SK-N-SH (cell line): ENCODE measurements at regions not wholly inside any gene's neighbourhood (a gene's known extent, or its start where the extent isn't known, plus 50 kb on each side); places are given as distances from the start of the nearest gene placed in this dataset.
A peak's percentile ranks its signal among the peaks of the same experiment; 100 is the strongest.

ENCODE experiments used
- CTCF ChIA-PET: fragments of 300-600, 350-600 bp; formaldehyde crosslinking; extraction: SDS; loops from one replicate; lab custom pipeline; 2021; lab: Yijun Ruan, JAX
- POLR2A ChIA-PET: fragments of 350-600 bp; sonication (Branson Sonifier 250); formaldehyde crosslinking; extraction: SDS; loops from one replicate; lab custom pipeline; 2020; ENCODE audit warnings: antibody characterized with exemption, inconsistent platforms; lab: Yijun Ruan, JAX
- DNase-seq: peaks from one replicate; pipeline ENCODE4 v3.0.0; 2012
- H2AFZ ChIP-seq: fragments of 200-600 bp; sonication (generic); 2 replicates; pipeline ENCODE4 v1.8.1; 2016; ENCODE audit warnings: antibody characterized with exemption, mild to moderate bottlenecking, low read depth
- H3F3A ChIP-seq: fragments of 200-600 bp; sonication (generic); replicated peaks from 2 replicates; pipeline ENCODE3; 2016; ENCODE audit warnings: antibody characterized with exemption, mild to moderate bottlenecking; ENCODE audit not compliant: insufficient read depth
- H3K27ac ChIP-seq, 2 experiments: fragments of 200-500 bp in 1 of 2; fragments of 200-600 bp in 1 of 2; sonication (Bioruptor generic) in 1 of 2; sonication (generic), shearing (Covaris generic) in 1 of 2; 2 replicates each; pipeline versions ENCODE4 v1.5.1 to v1.6.1; 2014 to 2016; ENCODE audit warnings: low read depth in 2 of 2, inconsistent platforms in 1 of 2, low read length in 1 of 2, mild to moderate bottlenecking in 1 of 2, mixed read lengths in 1 of 2
- H3K27me3 ChIP-seq: fragments of 200-600 bp; sonication (generic), shearing (Covaris generic); 2 replicates; pipeline ENCODE4 v1.6.1; 2016; ENCODE audit warnings: mixed run types; ENCODE audit not compliant: insufficient read depth
- H3K36me3 ChIP-seq, 2 experiments: fragments of 200-500 bp in 1 of 2; fragments of 200-600 bp in 1 of 2; sonication (Bioruptor generic) in 1 of 2; sonication (generic) in 1 of 2; replicated peaks in 1 of 2; 2 replicates each; pipeline versions ENCODE3 to v1.5.1; 2014 to 2016; ENCODE audit warnings: low read length in 1 of 2, mild to moderate bottlenecking in 1 of 2; ENCODE audit not compliant: insufficient read depth in 2 of 2, control insufficient read depth in 1 of 2
- H3K4me1 ChIP-seq, 2 experiments: fragments of 200-500 bp in 1 of 2; fragments of 200-600 bp in 1 of 2; sonication (Bioruptor generic) in 1 of 2; sonication (generic), shearing (Covaris generic) in 1 of 2; 2 replicates each; pipeline versions ENCODE4 v1.5.1 to v1.6.1; 2014 to 2016; ENCODE audit warnings: low read depth in 1 of 2, low read length in 1 of 2, mixed run types in 1 of 2; ENCODE audit not compliant: insufficient read depth in 2 of 2, control insufficient read depth in 1 of 2
- H3K4me2 ChIP-seq: fragments of 200-600 bp; sonication (generic), shearing (Covaris generic); 2 replicates; pipeline ENCODE4 v1.6.1; 2017; ENCODE audit warnings: mixed run types
- H3K4me3 ChIP-seq, 2 experiments: fragments of 200-500 bp in 1 of 2; fragments of 200-600 bp in 1 of 2; sonication (Bioruptor generic) in 1 of 2; sonication (generic), shearing (Covaris generic) in 1 of 2; 2 replicates each; pipeline versions ENCODE4 v1.5.1 to v1.8.1; 2014 to 2016; ENCODE audit warnings: low read depth in 2 of 2, inconsistent platforms in 1 of 2, low read length in 1 of 2, mild to moderate bottlenecking in 1 of 2, mixed read lengths in 1 of 2, moderate library complexity in 1 of 2
- H3K79me2 ChIP-seq: fragments of 200-600 bp; sonication (generic); 2 replicates; pipeline ENCODE4 v1.8.1; 2017; ENCODE audit warnings: mild to moderate bottlenecking; ENCODE audit not compliant: insufficient read depth
- H3K9ac ChIP-seq: fragments of 200-600 bp; sonication (generic); 2 replicates; pipeline ENCODE4 v1.6.1; 2017; ENCODE audit warnings: mixed run types
- H3K9me2 ChIP-seq: fragments of 200-600 bp; sonication (generic); 2 replicates; pipeline ENCODE4 v1.6.1; 2017; ENCODE audit warnings: mixed run types
- H3K9me3 ChIP-seq: fragments of 200-600 bp; sonication (generic); 2 replicates; pipeline ENCODE4 v1.6.1; 2017; ENCODE audit warnings: mixed run types, mild to moderate bottlenecking, moderate library complexity
- H4K20me1 ChIP-seq: fragments of 200-600 bp; sonication (generic); 2 replicates; pipeline ENCODE4 v1.6.1; 2017; ENCODE audit warnings: mild to moderate bottlenecking, mixed run types; ENCODE audit not compliant: insufficient read depth
- CHD2 ChIP-seq: fragments of 150-350 bp; IDR thresholded peaks from 2 replicates; pipeline ENCODE4 v1.6.1; 2018; ENCODE audit warnings: low read length; ENCODE audit not compliant: partially characterized antibody
- EP300 ChIP-seq, 2 experiments: IDR thresholded peaks; 2 replicates each; pipeline versions ENCODE4 v1.4.0 to v1.6.1; 2012; ENCODE audit warnings: borderline replicate concordance in 1 of 2, low read depth in 1 of 2, low read length in 1 of 2
- EZH2phosphoT487 ChIP-seq: fragments of 200-600 bp; sonication (generic); IDR thresholded peaks from 2 replicates; pipeline ENCODE4 v1.6.1; 2017; ENCODE audit warnings: low read depth, mixed run types, mild to moderate bottlenecking, antibody characterized with exemption, moderate library complexity, borderline replicate concordance
- FOSL2 ChIP-seq: IDR thresholded peaks from 2 replicates; pipeline ENCODE4 v1.4.0; 2012; ENCODE audit warnings: low read depth, mild to moderate bottlenecking, moderate library complexity, borderline replicate concordance
- FOXM1 ChIP-seq: IDR thresholded peaks from 2 replicates; pipeline ENCODE4 v1.4.0; 2012; ENCODE audit warnings: low read depth, mild to moderate bottlenecking
- GABPA ChIP-seq: IDR thresholded peaks from 2 replicates; pipeline ENCODE4 v1.4.0; 2012; ENCODE audit warnings: low read depth, mild to moderate bottlenecking
- JUND ChIP-seq: IDR thresholded peaks from 2 replicates; pipeline ENCODE4 v1.4.0; 2012
- MEF2A ChIP-seq: IDR thresholded peaks from 2 replicates; pipeline ENCODE4 v1.4.0; 2012; ENCODE audit warnings: low read depth, borderline replicate concordance
- MXI1 ChIP-seq: IDR thresholded peaks from 2 replicates; pipeline ENCODE4 v1.6.1; 2012; ENCODE audit warnings: mild to moderate bottlenecking, low read depth, low read length, improper control_type of control experiment
- POLR2AphosphoS5 ChIP-seq: IDR thresholded peaks from 2 replicates; pipeline ENCODE4 v1.6.1; 2012; ENCODE audit warnings: low read depth, low read length
- RAD21 ChIP-seq: IDR thresholded peaks from 2 replicates; pipeline ENCODE4 v1.6.1; 2012; ENCODE audit warnings: mild to moderate bottlenecking, low read length
- SIN3A ChIP-seq: IDR thresholded peaks from 2 replicates; pipeline ENCODE4 v1.6.1; 2012; ENCODE audit warnings: low read depth, mild to moderate bottlenecking, low read length, moderate library complexity, borderline replicate concordance
- SMC3 ChIP-seq: IDR thresholded peaks from 2 replicates; pipeline ENCODE4 v1.6.1; 2012; ENCODE audit warnings: low read depth, low read length, improper control_type of control experiment
- TAF1 ChIP-seq: IDR thresholded peaks from 2 replicates; pipeline ENCODE4 v1.6.1; 2012; ENCODE audit warnings: low read depth, mild to moderate bottlenecking, low read length, moderate library complexity, borderline replicate concordance
- TEAD4 ChIP-seq: IDR thresholded peaks from 2 replicates; pipeline ENCODE4 v1.4.0; 2012; ENCODE audit warnings: mild to moderate bottlenecking, borderline replicate concordance; ENCODE audit not compliant: insufficient read depth
- WGBS: methylation state at CpG from one replicate; pipeline ENCODE4 v1.1.6; 2017; ENCODE audit warnings: low lambda C conversion rate; 5-methylcytosine and 5-hydroxymethylcytosine counted together
- TF ChIP-seq, protein P1 (sequence below): IDR thresholded peaks from 2 replicates; pipeline ENCODE4; 2012
- TF ChIP-seq, protein P2 (sequence below): IDR thresholded peaks from 2 replicates; pipeline ENCODE4 v1.4.0; 2012; ENCODE audit warnings: low read depth, borderline replicate concordance
- TF ChIP-seq, protein P3 (sequence below): IDR thresholded peaks from 2 replicates; pipeline ENCODE4 v1.6.1; 2012; ENCODE audit warnings: mild to moderate bottlenecking, low read depth, low read length, moderate library complexity
- TF ChIP-seq, protein P4 (sequence below): fragments of 200-600 bp; sonication (generic); IDR thresholded peaks from 2 replicates; pipeline ENCODE4 v1.6.1; 2017; ENCODE audit warnings: antibody characterized with exemption, mild to moderate bottlenecking, moderate library complexity
- TF ChIP-seq, protein P5 (sequence below): IDR thresholded peaks from 2 replicates; pipeline ENCODE4 v1.4.0; 2012; ENCODE audit warnings: low read depth, borderline replicate concordance

DNA sequence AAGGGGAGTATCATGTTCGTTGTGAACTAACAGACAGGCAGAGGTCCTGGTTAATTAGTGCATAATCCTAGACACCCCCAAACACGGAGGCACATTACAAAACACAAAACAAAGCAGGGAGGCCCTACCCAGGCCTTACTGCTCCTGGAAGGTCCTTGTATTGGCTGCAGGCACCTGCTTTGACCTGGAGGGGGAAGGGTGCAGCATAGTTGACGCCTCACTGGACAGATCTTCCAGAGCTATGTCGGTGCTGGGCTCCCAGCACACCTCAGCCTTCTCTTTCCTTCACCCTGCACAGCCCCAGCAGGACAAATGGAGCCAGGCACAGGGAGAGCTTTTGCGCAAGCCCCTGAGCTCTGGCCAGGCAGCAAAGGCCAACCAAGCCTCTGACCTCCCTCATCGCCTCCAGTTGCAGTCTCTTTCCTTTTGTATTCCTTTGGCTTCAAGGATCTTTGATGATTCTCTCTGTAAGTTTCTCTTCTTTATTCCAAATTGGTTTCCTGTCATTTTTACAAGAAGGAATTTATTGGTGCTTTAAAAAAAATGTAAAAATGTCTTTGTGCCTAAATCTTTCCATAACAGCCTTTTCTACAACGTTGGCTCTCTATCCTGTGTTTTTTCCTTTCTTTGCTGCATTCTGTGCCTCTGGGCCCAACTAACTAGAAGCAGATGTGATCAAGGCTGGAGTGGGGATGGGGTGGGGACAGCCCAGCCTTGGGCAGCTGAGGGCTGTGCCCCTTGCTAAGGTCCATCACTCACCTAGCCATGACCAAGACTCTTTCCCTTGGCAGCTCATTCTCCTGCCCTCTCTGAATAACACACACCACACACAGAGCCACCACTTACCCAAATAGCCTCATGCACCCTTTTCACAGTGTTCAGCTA, 317.1 kb upstream of the NPVF start:
- Histone ChIP-seq H3K9me3 (no peaks in the 10 kb centered on the region), H3K27me3 (no peaks in the 10 kb centered on the region), H3K9ac (no peak overlapping the region), H3K4me1 (peaks cover 0 to 15% of the 10 kb centered on the region in 2 experiments; a peak in 1 of 4 replicates), H2AFZ (no peak overlapping the region), H3K4me3 (no peak overlapping the region), H3K4me2 (no peak overlapping the region), H3K27ac (peak overlapping the region in 1 of 2 experiments; percentile 28; a peak in 2 of 4 replicates), H3K36me3 (no peaks in the 10 kb centered on the region), H3K79me2 (no peaks in the 10 kb centered on the region), H3F3A (no peaks in the 10 kb centered on the region), H4K20me1 (no peaks in the 10 kb centered on the region)
- DNase-seq: peak; percentile 65
- POLR2A ChIA-PET: no interaction called here
- WGBS: 16% methylated on average over 7 of the region's 7 CpGs
- TF ChIP-seq FOXM1 (no peak), EZH2phosphoT487 (no peak), MEF2A (no peak), MXI1 (no peak), CHD2 (no peak), JUND (no peak), TAF1 (no peak), POLR2AphosphoS5 (no peak), RAD21 (no peak), FOSL2 (no peak), EP300 (IDR thresholded peaks at IDR 0.05; ENCODE audit: borderline replicate concordance in 1 of 2, low read depth in 1 of 2, low read length in 1 of 2) (no peak), GABPA (no peak), TEAD4 (no peak), SMC3 (no peak), SIN3A (no peak)
- TF ChIP-seq, protein P1, sequence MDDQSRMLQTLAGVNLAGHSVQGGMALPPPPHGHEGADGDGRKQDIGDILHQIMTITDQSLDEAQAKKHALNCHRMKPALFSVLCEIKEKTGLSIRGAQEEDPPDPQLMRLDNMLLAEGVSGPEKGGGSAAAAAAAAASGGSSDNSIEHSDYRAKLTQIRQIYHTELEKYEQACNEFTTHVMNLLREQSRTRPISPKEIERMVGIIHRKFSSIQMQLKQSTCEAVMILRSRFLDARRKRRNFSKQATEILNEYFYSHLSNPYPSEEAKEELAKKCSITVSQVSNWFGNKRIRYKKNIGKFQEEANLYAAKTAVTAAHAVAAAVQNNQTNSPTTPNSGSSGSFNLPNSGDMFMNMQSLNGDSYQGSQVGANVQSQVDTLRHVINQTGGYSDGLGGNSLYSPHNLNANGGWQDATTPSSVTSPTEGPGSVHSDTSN: no peak
- TF ChIP-seq, protein P2, sequence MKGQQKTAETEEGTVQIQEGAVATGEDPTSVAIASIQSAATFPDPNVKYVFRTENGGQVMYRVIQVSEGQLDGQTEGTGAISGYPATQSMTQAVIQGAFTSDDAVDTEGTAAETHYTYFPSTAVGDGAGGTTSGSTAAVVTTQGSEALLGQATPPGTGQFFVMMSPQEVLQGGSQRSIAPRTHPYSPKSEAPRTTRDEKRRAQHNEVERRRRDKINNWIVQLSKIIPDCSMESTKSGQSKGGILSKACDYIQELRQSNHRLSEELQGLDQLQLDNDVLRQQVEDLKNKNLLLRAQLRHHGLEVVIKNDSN: no peak
- TF ChIP-seq, protein P3, sequence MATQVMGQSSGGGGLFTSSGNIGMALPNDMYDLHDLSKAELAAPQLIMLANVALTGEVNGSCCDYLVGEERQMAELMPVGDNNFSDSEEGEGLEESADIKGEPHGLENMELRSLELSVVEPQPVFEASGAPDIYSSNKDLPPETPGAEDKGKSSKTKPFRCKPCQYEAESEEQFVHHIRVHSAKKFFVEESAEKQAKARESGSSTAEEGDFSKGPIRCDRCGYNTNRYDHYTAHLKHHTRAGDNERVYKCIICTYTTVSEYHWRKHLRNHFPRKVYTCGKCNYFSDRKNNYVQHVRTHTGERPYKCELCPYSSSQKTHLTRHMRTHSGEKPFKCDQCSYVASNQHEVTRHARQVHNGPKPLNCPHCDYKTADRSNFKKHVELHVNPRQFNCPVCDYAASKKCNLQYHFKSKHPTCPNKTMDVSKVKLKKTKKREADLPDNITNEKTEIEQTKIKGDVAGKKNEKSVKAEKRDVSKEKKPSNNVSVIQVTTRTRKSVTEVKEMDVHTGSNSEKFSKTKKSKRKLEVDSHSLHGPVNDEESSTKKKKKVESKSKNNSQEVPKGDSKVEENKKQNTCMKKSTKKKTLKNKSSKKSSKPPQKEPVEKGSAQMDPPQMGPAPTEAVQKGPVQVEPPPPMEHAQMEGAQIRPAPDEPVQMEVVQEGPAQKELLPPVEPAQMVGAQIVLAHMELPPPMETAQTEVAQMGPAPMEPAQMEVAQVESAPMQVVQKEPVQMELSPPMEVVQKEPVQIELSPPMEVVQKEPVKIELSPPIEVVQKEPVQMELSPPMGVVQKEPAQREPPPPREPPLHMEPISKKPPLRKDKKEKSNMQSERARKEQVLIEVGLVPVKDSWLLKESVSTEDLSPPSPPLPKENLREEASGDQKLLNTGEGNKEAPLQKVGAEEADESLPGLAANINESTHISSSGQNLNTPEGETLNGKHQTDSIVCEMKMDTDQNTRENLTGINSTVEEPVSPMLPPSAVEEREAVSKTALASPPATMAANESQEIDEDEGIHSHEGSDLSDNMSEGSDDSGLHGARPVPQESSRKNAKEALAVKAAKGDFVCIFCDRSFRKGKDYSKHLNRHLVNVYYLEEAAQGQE: no peak
- TF ChIP-seq, protein P4, sequence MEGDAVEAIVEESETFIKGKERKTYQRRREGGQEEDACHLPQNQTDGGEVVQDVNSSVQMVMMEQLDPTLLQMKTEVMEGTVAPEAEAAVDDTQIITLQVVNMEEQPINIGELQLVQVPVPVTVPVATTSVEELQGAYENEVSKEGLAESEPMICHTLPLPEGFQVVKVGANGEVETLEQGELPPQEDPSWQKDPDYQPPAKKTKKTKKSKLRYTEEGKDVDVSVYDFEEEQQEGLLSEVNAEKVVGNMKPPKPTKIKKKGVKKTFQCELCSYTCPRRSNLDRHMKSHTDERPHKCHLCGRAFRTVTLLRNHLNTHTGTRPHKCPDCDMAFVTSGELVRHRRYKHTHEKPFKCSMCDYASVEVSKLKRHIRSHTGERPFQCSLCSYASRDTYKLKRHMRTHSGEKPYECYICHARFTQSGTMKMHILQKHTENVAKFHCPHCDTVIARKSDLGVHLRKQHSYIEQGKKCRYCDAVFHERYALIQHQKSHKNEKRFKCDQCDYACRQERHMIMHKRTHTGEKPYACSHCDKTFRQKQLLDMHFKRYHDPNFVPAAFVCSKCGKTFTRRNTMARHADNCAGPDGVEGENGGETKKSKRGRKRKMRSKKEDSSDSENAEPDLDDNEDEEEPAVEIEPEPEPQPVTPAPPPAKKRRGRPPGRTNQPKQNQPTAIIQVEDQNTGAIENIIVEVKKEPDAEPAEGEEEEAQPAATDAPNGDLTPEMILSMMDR: no peak
- TF ChIP-seq, protein P5, sequence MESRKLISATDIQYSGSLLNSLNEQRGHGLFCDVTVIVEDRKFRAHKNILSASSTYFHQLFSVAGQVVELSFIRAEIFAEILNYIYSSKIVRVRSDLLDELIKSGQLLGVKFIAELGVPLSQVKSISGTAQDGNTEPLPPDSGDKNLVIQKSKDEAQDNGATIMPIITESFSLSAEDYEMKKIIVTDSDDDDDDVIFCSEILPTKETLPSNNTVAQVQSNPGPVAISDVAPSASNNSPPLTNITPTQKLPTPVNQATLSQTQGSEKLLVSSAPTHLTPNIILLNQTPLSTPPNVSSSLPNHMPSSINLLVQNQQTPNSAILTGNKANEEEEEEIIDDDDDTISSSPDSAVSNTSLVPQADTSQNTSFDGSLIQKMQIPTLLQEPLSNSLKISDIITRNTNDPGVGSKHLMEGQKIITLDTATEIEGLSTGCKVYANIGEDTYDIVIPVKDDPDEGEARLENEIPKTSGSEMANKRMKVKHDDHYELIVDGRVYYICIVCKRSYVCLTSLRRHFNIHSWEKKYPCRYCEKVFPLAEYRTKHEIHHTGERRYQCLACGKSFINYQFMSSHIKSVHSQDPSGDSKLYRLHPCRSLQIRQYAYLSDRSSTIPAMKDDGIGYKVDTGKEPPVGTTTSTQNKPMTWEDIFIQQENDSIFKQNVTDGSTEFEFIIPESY: no peak
- TF ChIP-seq, all 33 proteins: peak for 0
- CTCF ChIA-PET: interaction anchor here (0.9 to 11.7 kb wide), 11 partner anchors 10 to 515 kb away, joined by 3 to 110 read pairs (median 3); no protein-coding TSS in a partner anchor
- no peaks in the 10 kb centered on the region for H3K9me2 ChIP-seq
